Thymus (tissue), 11 donors: ENCODE measurements at regions not wholly inside any gene's neighbourhood (a gene's known extent, or its start where the extent isn't known, plus 50 kb on each side); places are given as distances from the start of the nearest gene placed in this dataset.
"Not testable (repeated sequence)": the region's sequence is repeated elsewhere in the genome, so short reads cannot be mapped to it uniquely, and the experiment has no call there.

Source experiments
- DNase-seq, 9 donors: peaks; one replicate each; pipeline ENCODE4 v3.0.0-alpha.2; 2013; ENCODE audit warnings: low spot score in 9 of 9, low read depth in 6 of 9, missing footprints in 1 of 9
- H3K27ac ChIP-seq, 2 donors: one replicate each; pipeline ENCODE4 v1.5.1; 2013; ENCODE audit warnings: control low read depth in 1 of 2, low read depth in 1 of 2, low read length in 1 of 2, mild to moderate bottlenecking in 1 of 2, moderate library complexity in 1 of 2
- H3K27me3 ChIP-seq, 2 donors: one replicate each; pipeline ENCODE4 v1.5.1; 2013; ENCODE audit warnings: low read length in 1 of 2; ENCODE audit not compliant: control insufficient read depth in 2 of 2, insufficient read depth in 1 of 2
- H3K36me3 ChIP-seq, 2 donors: one replicate each; pipeline ENCODE4 v1.5.1; 2013; ENCODE audit warnings: low read length in 1 of 2, mild to moderate bottlenecking in 1 of 2, moderate library complexity in 1 of 2; ENCODE audit not compliant: control insufficient read depth in 2 of 2, insufficient read depth in 2 of 2
- H3K4me1 ChIP-seq, 2 donors: one replicate each; pipeline ENCODE4 v1.5.1; 2013; ENCODE audit warnings: low read length in 2 of 2; ENCODE audit not compliant: control insufficient read depth in 2 of 2, insufficient read depth in 2 of 2
- H3K4me3 ChIP-seq, 2 donors: one replicate each; pipeline ENCODE4 v1.5.1; 2013; ENCODE audit warnings: low read length in 2 of 2, control low read depth in 1 of 2, mild to moderate bottlenecking in 1 of 2
- H3K9me3 ChIP-seq, 2 donors: one replicate each; pipeline ENCODE4 v1.5.1; 2013; ENCODE audit warnings: low read length in 1 of 2, mild to moderate bottlenecking in 1 of 2; ENCODE audit not compliant: control insufficient read depth in 2 of 2, insufficient read depth in 1 of 2
- WGBS: extraction: QIAGEN DNeasy Blood & Tissue Kit; methylation state at CpG from one replicate; pipeline ENCODE4 v1.1.7; 2013; 5-methylcytosine and 5-hydroxymethylcytosine counted together
- donor health status: healthy.

- Histone ChIP-seq H3K9me3 (no peaks in the 10 kb centered on the region), H3K27me3 (no peaks in the 10 kb centered on the region), H3K4me1 (no peaks in the 10 kb centered on the region), H3K36me3 (no peaks in the 10 kb centered on the region), H3K27ac (no peak overlapping the region), H3K4me3 (no peak overlapping the region)
- 64% methylated on average over 4 of the region's 4 CpGs for whole genome bisulfite sequencing
- no peak for DNase-seq
These were observed 129.8 kb downstream of the MINAR1 start for GRCh38 chr15:79561982-79562381.

- no peaks in the 10 kb centered on the region for H3K9me3 ChIP-seq
- 71% methylated on average over 14 of the region's 14 CpGs for WGBS
- no peak overlapping the region for H3K27ac ChIP-seq
- DNase-seq = no peak
- H3K27me3 ChIP-seq = no peaks in the 10 kb centered on the region
- no peaks in the 10 kb centered on the region for H3K36me3 ChIP-seq
- no peak overlapping the region for H3K4me3 ChIP-seq
- H3K4me1 ChIP-seq = no peaks in the 10 kb centered on the region
These were observed 130.3 kb downstream of the MINAR1 start for GRCh38 chr15:79562403-79562815.

- H3K9me3 ChIP-seq = no peaks in the 10 kb centered on the region
These were observed 130.8 kb downstream of the MINAR1 start for GRCh38 chr15:79562899-79563298.

GRCh38 chr15:79570004-79570403, 137.9 kb downstream of the MINAR1 start:
- WGBS = 75% methylated on average over 2 of the region's 2 CpGs
- DNase-seq = no peak

More at GRCh38 chr15:79562899-79563298, 130.8 kb downstream of the MINAR1 start:
- 88% methylated on average over 10 of the region's 10 CpGs for WGBS
- Histone ChIP-seq H3K4me1 (no peaks in the 10 kb centered on the region), H3K27me3 (no peaks in the 10 kb centered on the region), H3K36me3 (no peaks in the 10 kb centered on the region), H3K27ac (no peak overlapping the region), H3K4me3 (no peak overlapping the region)
- DNase-seq = no peak

GRCh38 chr15:79572691-79573404, 140.7 kb downstream of the MINAR1 start:
- Histone ChIP-seq H3K36me3 (no peaks in the 10 kb centered on the region), H3K27me3 (no peaks in the 10 kb centered on the region), H3K9me3 (no peaks in the 10 kb centered on the region), H3K27ac (no peak overlapping the region), H3K4me1 (no peaks in the 10 kb centered on the region), H3K4me3 (no peak overlapping the region)
- no peak for DNase-seq
- WGBS = 90% methylated on average over 6 of the region's 6 CpGs

More at GRCh38 chr15:79570004-79570403, 137.9 kb downstream of the MINAR1 start:
- Histone ChIP-seq H3K36me3 (no peaks in the 10 kb centered on the region), H3K27ac (no peak overlapping the region), H3K4me3 (no peak overlapping the region), H3K27me3 (no peaks in the 10 kb centered on the region), H3K9me3 (no peaks in the 10 kb centered on the region), H3K4me1 (no peaks in the 10 kb centered on the region)

- not testable (repeated sequence) for H3K27me3 ChIP-seq, H3K9me3 ChIP-seq, H3K4me1 ChIP-seq, H3K36me3 ChIP-seq, H3K27ac ChIP-seq, H3K4me3 ChIP-seq, DNase-seq
- WGBS = 75% methylated on average over 2 of the region's 2 CpGs
These were observed 142.5 kb downstream of the MINAR1 start for GRCh38 chr15:79574431-79575273.

GRCh38 chr15:79582650-79583049, 150.5 kb downstream of the MINAR1 start:
- H3K4me1 ChIP-seq = no peaks in the 10 kb centered on the region
- H3K27ac ChIP-seq = no peak overlapping the region
- DNase-seq = no peak
- no peak overlapping the region for H3K4me3 ChIP-seq
- H3K9me3 ChIP-seq = no peaks in the 10 kb centered on the region
- no peaks in the 10 kb centered on the region for H3K27me3 ChIP-seq
- H3K36me3 ChIP-seq = no peaks in the 10 kb centered on the region

- no peak for DNase-seq
- Histone ChIP-seq H3K9me3 (no peaks in the 10 kb centered on the region), H3K4me1 (no peaks in the 10 kb centered on the region), H3K27ac (no peak overlapping the region), H3K4me3 (no peak overlapping the region), H3K27me3 (no peaks in the 10 kb centered on the region), H3K36me3 (no peaks in the 10 kb centered on the region)
- WGBS = 81% methylated on average over 6 of the region's 6 CpGs
These were observed 160.0 kb downstream of the MINAR1 start for GRCh38 chr15:79592126-79592525.

- H3K36me3 ChIP-seq = no peaks in the 10 kb centered on the region
- 53% methylated on average over 4 of the region's 4 CpGs for WGBS
- DNase-seq = no peak
These were observed 161.2 kb downstream of the MINAR1 start for GRCh38 chr15:79593119-79593869.

More at GRCh38 chr15:79593119-79593869, 161.2 kb downstream of the MINAR1 start:
- no peaks in the 10 kb centered on the region for H3K4me1 ChIP-seq
- H3K4me3 ChIP-seq = no peak overlapping the region
- no peak overlapping the region for H3K27ac ChIP-seq
- no peaks in the 10 kb centered on the region for H3K27me3 ChIP-seq
- H3K9me3 ChIP-seq = no peaks in the 10 kb centered on the region
